Activated CD4-positive, alpha-beta T cell treated with anti-CD3 and anti-CD28 coated beads, Interleukin-2, amount 50 U/mL, for 48 hours (primary cell): ENCODE measurements at regions not wholly inside any gene's neighbourhood (a gene's known extent, or its start where the extent isn't known, plus 50 kb on each side); places are given as distances from the start of the nearest gene placed in this dataset.
"Not testable (repeated sequence)": the region's sequence is repeated elsewhere in the genome, so short reads cannot be mapped to it uniquely, and the experiment has no call there.

Source experiments
- DNase-seq, 2 experiments: peaks; one replicate each; pipeline ENCODE4 v3.0.0-alpha.2; 2020

DNA sequence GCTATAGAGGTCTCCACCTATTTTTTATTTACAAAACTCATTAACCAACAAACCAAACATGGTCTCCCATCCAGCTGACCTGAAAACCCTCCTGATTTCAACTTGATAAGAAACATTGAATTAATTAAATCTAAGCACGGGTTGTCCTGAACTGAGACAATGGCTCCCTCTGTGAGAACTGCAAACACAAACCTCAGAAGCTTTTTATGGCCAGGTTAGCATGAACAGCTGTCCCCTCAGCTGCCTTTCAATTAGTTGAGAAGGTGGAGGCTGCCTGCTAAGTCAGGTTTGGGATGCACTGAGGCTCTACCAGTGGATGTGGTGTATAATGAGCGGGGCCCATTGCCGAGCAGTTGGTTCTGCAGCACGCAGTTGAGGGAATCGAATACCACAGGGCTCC, 258.5 kb upstream of the DDX18 start:
- DNase-seq, result no peak

DNA sequence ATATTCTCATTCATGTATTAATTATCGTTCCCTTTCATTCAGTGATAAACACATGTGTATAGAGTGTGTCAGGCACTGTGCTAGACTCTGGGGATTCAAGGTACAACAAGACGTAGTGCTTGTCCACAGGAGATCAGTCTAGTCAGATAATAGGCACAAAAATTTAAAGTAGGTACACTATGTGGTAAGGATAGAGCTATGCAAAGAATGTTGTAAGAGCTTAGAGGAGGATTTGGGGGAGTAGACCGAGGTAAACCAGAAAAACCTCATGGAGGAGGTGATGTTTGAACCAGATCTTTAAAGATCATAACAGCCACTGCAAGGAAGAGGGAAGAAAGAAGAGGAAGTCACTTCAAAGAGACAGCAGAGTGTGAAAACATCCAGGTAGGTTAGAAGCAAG, 256.9 kb upstream of the DDX18 start:
- no peak for DNase-seq

DNA sequence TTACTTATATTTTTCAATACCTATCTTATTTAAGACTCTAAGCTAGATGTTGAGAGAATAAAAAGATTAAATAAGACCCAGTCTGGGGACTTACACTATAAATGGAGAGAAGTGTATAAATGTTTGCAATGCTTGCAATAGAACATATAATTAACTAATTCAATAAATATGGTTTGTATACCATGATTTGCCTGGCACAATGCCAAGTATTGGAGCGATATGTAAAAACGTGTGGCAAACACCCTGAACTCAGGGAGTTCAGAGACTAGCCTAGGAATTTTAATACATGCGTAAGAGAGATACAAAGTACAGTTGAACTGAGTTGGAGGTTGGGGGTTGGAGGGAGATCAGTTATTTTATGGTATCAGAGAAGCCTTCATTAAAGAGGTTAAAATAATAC, 251.8 kb upstream of the DDX18 start:
- DNase-seq, result no peak

DNA sequence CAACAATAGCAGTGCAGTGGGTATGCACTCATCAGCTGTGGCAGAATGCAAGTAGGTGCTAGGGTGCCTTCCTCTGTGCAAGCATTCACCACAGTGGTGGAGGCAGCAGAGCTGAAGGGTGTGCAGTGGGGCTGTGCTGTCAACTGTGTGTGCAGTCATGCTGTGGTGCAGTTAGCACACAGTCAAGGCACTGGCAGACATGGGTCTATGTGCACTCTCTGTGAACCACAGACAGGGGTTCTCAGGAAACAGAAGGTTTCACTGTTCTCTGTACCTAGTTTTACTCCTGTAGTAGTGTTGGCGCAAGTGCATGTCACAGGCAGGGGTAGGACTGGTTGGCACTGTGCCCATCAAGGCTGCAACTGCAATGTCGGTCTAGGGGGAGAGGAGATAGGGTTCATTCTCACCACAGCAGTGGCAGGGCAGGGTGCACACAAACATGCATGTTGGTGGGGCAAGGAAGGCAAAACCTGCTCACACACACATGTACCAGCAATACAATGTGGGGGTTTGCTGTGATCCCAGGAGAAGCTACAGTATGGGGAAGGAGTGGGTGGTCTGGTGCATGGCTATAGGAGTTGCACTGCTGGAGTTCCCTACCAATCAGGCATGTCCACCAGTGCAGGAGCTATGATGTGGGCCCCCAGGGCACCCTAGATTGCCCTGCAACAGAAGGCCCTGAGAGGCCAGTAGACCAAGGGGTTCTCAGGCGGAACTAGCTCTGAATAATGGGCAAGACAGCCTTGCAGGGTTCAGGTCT, 242.7 kb upstream of the DDX18 start:
- no peak for DNase-seq

DNA sequence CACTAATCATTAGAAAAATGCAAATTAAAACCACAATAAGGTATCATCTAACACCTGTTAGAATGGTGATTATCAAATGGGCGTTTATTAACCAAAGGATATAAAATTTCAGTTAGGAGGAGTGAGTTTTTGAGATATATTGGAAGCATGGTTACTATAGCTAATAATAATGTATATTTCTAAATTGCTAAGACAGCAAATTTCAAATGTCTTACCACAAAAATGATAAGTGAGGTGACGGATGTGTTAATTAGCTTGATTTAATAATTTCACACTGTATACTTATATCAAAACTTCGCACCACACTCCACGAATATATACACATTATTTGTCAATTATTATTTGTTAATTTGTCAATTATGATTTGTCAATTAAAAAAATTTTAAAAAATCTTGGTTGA, 227.2 kb upstream of the DDX18 start:
- no peak for DNase-seq

DNA sequence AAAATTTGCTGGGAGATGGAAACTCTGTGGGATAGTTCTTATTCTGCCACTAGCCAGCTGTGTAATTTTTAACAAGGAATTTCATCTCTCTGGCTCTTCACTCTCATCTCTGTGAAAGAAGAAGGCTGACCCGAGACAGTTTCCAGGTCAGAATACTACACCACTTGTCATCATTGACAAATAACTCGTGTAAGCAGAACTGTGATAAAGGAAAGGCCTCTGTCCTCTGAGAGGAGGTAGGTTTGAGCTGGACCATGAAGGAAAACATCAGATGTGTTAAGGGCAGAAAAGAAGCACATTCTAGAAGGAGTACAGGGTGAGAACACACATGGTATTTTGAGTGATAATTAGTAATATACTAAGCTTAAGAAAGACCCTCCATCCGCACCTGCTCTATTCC, 211.4 kb upstream of the DDX18 start:
- DNase-seq, result no peak

DNA sequence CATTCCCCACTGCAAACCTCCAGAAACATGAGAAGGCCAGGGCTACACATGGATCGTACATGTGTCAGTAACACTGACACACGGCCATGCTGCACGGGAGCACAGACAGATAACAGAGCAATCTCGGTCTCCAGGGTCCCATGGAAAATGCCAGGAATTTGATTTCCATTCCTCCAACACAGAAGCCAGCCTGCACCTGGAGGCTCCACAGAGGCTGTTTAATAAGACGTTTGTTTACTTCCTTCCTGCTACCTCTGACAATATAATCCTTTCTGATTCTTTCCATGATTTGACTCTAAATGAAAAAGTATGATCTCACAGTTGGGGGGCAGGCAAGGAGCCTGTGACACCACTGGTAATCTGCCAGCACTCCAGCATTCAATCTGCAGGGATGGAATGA, 210.9 kb upstream of the DDX18 start:
- DNase-seq, result no peak

DNA sequence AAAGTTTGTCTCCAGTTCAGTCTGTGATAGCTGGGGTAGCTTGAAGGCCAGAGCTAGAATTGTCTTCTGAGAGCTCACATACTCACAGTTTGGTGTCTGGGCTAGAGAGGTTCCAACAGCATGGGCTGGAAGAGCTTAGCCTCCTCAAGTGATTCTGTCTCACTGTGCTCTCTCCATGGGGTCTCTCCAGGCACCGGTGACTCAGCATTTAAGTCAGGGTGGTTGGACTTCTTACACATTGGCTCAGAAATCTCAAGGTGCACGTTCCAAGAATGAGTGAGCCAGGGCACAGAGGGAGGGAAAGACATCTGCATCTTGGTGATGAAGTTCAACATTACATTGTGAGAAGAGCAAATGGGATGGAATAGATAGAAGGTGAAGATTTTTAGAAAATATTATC, 207.3 kb upstream of the DDX18 start:
- no peak for DNase-seq

DNA sequence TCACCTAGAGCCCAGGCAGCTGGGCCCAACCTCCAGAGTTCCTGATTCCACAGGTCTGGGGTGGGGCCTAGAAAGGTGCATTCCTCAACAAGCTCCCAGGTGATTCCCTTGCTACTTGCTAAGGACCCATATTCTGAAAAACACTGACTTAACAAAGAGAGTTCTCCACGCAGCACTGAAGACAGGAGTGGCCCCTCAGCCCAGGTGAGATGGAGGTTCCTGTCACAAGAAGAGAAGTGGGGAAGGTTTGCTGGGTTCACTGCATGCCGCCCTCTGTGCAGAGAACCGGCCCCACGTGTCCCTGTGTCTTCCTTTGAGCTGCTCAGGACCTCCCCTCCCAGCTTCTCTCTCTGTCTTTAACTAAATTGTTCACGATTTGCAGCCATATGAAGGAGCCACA, 201.4 kb upstream of the DDX18 start:
- no peak for DNase-seq

DNA sequence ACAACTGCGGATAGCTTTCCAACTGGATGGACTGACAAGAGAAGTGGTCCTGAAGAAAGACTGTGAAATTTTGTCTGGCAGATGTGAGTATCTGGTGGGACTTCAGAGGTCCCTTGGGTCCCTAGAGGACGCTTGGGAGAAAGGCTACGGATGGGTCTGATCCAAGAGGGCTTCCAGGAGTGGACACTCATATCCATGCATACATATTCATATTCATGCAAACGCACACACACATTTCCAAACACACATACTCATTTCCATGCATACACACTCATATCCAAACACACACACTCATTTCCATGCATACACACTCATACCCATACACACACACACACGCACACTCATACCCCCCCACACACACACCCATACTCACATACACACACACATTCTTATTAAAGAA, 200.2 kb upstream of the DDX18 start:
- no peak for DNase-seq

DNA sequence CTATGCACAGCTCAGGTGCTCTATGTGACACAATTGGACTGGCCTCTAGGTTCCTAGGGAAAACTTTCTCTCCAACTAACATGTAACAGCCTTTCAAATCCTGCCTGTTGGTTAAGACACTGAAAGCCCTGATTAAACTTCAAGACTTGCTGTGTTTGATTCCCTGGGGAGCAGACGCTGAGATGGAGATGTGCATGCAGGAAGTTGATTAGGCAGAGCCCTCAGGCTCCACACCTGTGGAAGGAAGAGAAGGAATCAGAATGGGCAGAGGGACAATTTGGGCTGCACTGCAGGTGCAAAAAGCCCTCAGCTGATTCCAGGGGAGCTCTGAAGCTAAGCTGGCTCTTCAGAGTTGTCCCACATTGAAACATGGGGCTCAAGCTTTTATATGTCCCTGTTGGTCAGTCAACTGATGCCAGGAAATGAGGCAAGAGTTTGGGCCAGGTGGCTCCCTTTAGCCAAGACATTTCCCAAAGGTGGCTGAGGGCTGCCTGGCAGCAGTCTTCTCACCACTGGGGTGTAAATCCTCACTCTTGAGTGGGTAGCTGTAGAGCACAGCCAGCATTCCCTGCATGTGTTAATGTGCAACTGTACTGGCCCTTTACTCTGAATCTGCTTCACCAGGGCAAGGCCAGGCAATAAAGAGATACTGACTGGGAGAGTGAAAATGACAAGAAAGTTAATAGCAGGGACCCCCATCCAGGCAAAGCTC, 199.5 kb upstream of the DDX18 start:
- no peak for DNase-seq

DNA sequence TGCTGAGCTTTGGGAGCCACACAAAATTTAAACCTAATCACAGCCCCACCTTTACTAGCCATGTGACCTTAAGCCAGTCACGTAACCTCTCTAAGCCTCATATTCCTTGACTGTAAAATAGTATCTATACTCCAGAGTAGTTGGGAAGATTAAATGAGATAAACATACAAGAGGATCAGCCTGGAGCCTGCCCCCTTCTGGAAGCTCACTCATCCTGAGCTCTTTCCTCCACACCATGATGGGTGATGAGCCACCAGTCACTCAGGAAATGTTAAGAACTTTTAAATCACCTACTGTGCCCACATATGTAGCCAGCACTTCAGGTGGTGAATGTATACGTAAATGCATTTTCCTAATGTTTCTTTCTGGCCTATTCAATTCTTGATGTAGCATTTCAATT, 195.9 kb upstream of the DDX18 start:
- no peak for DNase-seq

DNA sequence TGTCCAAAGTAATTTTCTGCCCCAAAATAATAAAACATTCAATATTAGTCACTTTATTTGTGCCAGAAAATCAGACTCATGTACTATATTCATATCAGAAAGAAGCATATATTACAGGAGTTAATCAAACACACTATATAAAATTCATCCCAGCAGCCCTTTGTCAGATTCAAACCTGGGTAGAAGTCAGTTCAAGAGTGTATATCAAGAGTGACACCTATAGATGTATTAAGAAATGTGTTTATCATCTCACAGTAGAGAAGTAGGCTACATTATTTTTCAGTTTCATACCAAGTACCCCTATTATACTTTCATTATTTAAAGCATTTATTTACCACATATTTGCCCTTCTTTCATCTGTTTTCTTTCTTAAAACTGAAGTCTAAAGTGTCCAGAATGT, 193.2 kb upstream of the DDX18 start:
- no peak for DNase-seq

DNA sequence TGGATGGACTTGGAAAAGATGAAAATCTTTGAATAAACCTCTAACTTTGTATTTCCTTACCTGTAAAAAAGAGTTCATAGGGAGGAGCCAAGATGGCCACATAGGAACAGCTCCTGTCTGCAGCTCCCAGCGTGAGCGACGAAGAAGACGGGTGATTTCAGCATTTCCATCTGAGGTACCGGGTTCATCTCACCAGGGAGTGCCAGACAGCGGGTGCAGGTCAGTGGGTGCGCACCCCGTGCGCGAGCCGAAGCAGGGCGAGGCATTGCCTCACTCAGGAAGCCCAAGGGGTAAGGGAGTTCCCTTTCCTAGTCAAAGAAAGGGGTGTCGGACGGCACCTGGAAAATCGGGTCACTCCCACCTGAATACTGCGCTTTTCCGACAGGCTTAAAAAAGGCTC, 191.3 kb upstream of the DDX18 start:
- DNase-seq, result not testable (repeated sequence)

DNA sequence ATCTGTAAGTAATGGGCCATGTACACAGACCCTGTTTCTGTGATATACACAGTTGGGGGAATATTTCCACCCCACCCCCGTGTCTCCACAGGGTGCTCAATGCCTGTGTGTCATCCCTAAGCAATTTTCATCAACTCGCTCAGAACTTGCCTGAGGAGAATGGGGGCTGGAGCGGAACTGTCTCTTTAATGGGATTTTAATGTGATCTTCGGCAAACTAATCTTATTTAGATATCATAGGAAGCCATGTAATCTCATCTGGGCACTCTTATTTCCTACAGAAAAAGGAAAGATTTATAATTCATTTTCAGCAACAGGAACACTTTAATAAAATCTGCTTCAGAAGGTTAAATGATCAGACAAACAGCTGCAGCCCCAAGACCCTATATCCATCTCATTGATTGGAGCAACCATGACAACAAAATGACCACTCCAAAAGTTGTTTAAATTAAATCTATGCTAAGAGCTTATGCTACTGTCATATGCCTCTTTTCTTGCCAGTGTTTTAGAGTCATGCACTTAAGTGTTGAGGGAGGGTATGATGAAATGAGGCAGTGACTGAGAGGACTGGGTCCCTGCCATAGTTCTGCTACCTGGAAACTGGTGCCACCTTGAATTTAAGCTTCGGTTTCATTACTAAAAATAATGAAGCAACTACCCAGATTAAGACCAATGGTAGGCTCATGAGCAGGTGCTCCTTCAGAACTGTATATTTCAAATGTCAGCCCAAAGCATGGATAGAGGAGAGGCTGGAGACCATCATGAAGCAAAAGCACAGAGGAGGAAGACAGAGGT, 183.1 kb upstream of the DDX18 start:
- DNase-seq, result no peak

DNA sequence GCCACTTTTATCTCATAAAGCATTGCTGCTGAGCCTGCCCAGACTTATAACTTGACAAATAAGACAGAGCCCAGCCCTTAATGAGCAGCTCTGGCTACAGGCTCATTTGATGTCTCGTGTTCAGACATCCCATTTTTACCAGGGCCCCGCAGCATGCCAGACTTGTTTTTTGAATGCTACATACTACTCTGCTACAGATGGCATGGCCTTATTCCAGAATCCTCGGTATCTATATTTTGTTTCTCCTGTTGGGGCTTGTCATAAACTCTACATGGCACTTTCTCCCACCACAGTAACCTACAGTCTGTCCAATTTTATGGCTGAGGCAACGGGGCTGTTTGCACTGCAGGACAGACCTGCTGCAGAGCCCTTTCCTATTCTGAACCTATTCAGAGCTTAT, 179.0 kb upstream of the DDX18 start:
- no peak for DNase-seq

DNA sequence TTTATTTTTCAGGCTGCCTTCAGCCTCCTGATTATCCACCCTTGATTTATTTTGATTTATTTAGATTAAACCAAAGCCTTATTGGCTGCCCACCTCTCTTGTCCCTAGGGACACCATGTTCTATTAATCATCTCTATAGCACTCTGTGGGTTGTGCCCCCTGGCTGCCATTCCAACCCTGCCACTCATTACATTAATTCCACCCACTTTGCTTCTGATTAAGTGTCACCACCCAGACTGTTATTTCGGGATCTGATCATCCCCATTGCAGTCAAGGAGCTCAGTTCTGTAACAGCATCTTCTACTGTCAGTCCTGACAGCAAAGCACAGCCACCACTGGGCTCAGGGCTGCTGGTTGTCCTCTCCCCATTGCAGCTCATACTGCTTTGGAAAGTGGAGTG, 175.1 kb upstream of the DDX18 start:
- no peak for DNase-seq

DNA sequence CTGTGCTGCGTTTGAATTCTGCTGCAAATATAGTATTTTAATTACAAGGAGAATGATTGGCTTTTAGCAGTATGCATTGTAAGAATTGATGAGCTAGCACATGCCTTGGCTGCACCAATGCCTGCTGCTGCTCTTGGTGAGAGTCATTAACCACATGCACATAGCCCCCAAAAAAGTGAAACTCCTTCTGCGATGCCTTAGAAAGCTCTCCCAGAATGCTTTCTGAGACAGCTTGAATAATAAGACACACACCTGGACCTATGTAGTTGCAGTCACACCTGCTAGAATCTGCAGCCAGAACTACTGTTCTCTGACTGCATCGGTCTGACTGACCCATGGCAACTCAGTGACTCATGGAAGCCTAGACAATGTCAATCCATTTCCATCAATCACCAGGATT, 170.1 kb upstream of the DDX18 start:
- no peak for DNase-seq

DNA sequence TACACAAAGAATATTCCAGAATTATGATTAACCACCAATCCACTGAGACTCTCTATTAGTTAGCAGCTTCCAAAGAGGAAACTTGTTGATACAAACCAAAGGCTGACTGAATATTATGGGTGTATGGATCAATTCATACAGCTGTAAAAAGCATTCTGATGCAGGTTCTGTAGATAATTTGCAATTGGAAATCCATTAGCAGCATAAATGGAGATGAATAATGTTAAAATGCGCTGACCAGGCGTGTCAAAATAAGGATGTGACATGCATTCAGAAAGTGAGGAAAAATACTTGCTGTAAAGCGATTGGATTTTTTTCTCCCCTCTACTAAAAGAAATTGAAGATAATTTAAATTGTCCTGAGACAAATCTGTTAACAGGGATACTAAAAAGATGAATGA, 169.0 kb upstream of the DDX18 start:
- no peak for DNase-seq

DNA sequence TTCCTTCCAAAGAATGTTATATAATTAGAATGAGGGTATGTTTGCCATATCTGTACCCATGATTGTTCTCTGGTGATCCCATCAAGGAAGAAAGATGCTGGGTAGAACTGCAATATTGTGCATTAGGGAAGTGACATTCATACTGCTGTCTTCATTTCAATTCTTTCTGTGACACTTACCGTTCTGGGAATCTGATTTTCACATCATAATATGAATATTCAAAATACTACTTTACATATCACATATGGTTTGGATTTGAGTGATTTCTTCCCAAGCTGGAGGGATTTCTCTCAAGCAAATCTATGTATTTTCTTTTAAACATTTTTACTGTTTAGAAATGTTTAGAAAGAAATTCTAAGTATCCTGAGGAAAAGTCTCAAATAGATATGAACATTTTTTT, 168.4 kb upstream of the DDX18 start:
- no peak for DNase-seq

DNA sequence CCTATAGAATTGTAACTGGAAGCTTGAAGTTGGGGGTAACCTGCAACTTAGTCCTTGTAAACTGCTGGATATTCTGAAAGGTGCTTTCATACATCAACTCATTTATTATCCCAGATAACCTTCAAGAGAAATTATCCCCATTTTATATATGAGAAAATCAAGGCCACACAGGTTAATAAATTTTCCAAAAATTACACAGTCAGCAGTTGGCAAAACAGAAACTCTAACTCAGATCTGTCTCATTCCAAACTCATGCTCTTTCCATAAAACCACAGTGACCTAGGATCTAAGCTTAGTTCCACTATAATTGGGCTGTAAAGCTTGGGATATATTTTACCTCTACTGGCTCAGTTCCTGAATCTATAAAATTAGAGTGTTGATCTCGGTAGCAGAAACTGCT, 167.6 kb upstream of the DDX18 start:
- DNase-seq, result no peak

DNA sequence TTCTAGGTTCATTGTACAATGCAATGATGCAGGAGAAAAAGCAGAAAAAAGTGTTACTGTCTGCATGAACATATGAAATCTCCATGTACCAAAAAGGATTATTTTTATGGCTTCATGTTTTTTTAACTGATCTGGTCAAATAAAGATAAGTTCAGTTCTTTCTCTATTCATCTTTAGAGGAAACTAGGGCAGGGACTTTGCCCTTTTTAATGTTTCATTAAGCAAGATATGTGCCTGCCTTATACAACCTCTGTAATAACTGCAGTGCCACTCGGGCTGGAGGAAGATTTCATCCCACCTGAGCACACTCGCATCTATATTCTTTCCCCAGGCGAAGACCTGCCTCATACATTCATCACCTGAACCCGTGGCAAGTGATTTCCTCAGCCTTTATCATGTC, 157.9 kb upstream of the DDX18 start:
- no peak for DNase-seq

DNA sequence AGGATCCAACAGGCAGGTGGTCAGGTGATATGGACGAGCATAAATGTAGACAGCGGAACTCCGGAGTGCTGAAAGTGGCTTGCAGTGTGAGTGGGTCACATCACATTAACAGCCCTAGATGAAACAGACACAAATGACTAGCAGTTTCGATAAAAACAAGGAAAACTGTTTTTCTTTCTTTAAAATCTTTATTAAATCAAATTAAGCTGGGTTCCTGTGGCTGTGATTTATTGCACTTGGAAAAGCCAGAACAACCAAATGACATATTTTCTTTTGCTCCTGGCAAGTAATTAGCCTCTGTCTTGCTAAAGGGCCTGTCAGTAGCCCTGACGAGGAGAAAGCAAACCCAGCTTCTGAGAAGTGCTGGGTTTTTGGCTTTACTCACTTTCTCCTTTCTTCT, 152.9 kb upstream of the DDX18 start:
- no peak for DNase-seq

DNA sequence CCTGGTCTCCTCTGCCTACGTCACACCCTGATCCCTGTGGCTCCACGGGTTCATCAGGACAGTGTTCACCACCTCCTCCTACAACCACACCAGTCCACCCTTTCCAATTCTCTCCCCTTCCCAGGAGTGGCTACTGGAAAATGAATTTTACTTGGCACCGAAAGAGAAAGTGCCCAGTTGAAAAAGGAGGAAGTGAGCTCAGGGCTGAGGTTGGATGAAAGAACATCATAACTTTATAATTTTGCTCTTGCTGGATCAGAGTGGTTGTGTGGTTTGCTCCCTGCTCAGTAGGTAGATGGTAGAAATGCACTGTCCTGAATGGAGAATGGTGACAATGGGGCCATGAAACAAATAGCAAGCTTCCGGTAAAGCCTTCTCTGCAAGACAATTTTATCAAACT, 140.3 kb upstream of the DDX18 start:
- DNase-seq, result no peak
